Neural cell (in vitro differentiated cells): ENCODE measurements at regions not wholly inside any gene's neighbourhood (a gene's known extent, or its start where the extent isn't known, plus 50 kb on each side); places are given as distances from the start of the nearest gene placed in this dataset.

Source experiments
- H2AFZ ChIP-seq: fragments of 200-600, 300-800 bp; sonication (generic), shearing (Covaris generic); 2 replicates; pipeline ENCODE4 v1.6.0; 2014; ENCODE audit warnings: low read depth, mild to moderate bottlenecking, antibody characterized with exemption, low read length, moderate library complexity
- H3F3A ChIP-seq: fragments of 200-600 bp; shearing (Covaris generic); 2 replicates; pipeline ENCODE4 v1.6.1; 2016; ENCODE audit warnings: mild to moderate bottlenecking, moderate library complexity, mixed read lengths, antibody characterized with exemption, low read length; ENCODE audit not compliant: insufficient read depth, poor library complexity, severe bottlenecking
- H3K27ac ChIP-seq: fragments of 200-600, 300-800 bp; sonication (generic), shearing (Covaris generic); 2 replicates; pipeline ENCODE4 v1.5.1; 2014; ENCODE audit warnings: mild to moderate bottlenecking, low read length, moderate library complexity
- H3K27me3 ChIP-seq: fragments of 300-800, 200-600 bp; sonication (generic), shearing (Covaris generic); 2 replicates; pipeline ENCODE4 v1.6.0; 2014; ENCODE audit warnings: mild to moderate bottlenecking, low read depth, low read length, moderate library complexity; ENCODE audit not compliant: insufficient read depth
- H3K36me3 ChIP-seq: fragments of 300-800, 200-600 bp; sonication (generic), shearing (Covaris generic); 2 replicates; pipeline ENCODE4 v1.5.1; 2014; ENCODE audit warnings: mild to moderate bottlenecking, antibody characterized with exemption, low read length, moderate library complexity; ENCODE audit not compliant: insufficient read depth
- H3K4me2 ChIP-seq: fragments of 300-800, 200-600 bp; sonication (generic), shearing (Covaris generic); 2 replicates; pipeline ENCODE4 v1.6.0; 2014; ENCODE audit warnings: mild to moderate bottlenecking, low read length
- H3K4me3 ChIP-seq: fragments of 300-800, 200-600 bp; sonication (generic), shearing (Covaris generic); 2 replicates; pipeline ENCODE4 v1.5.1; 2014; ENCODE audit warnings: mild to moderate bottlenecking, low read length, moderate library complexity
- H3K79me2 ChIP-seq: fragments of 200-600 bp; shearing (Covaris generic); replicated peaks from 2 replicates; pipeline ENCODE4 v1.6.0; 2014; ENCODE audit warnings: mild to moderate bottlenecking, low read length, moderate library complexity; ENCODE audit not compliant: insufficient read depth
- H3K9ac ChIP-seq: fragments of 300-800, 200-600 bp; sonication (generic), shearing (Covaris generic); 2 replicates; pipeline ENCODE4 v1.6.1; 2016; ENCODE audit warnings: mild to moderate bottlenecking, low read length, mixed read lengths
- H3K9me2 ChIP-seq: fragments of 200-600 bp; shearing (Covaris generic); 2 replicates; pipeline ENCODE4 v1.6.1; 2016; ENCODE audit warnings: mild to moderate bottlenecking, low read length, mixed read lengths; ENCODE audit not compliant: insufficient read depth
- H3K9me3 ChIP-seq: fragments of 200-600, 300-800 bp; sonication (generic), shearing (Covaris generic); 2 replicates; pipeline ENCODE4 v1.6.1; 2016; ENCODE audit warnings: mild to moderate bottlenecking, mixed run types, low read length, moderate library complexity, mixed read lengths
- H4K20me1 ChIP-seq: fragments of 200-600 bp; shearing (Covaris generic); 2 replicates; pipeline ENCODE4 v1.6.1; 2016; ENCODE audit warnings: mild to moderate bottlenecking, mixed run types; ENCODE audit not compliant: insufficient read depth
- EP300 ChIP-seq: fragments of 450-650 bp; conservative IDR thresholded peaks from 2 replicates; pipeline ENCODE4 v1.6.1; 2014; ENCODE audit warnings: antibody characterized with exemption, mild to moderate bottlenecking, moderate library complexity; ENCODE audit not compliant: poor library complexity, severe bottlenecking
- EZH2 ChIP-seq: fragments of 200-600, 300-800 bp; shearing (Covaris generic), sonication (generic); IDR thresholded peaks from 2 replicates; pipeline ENCODE4 v1.6.1; 2014; ENCODE audit warnings: antibody characterized with exemption, low read length, borderline replicate concordance, mild to moderate bottlenecking; ENCODE audit not compliant: insufficient read depth, poor library complexity, severe bottlenecking
- MXI1 ChIP-seq: fragments of 450-650 bp; conservative IDR thresholded peaks from 2 replicates; pipeline ENCODE4 v1.6.1; 2014; ENCODE audit warnings: antibody characterized with exemption, mild to moderate bottlenecking; ENCODE audit not compliant: poor library complexity, severe bottlenecking
- POLR2AphosphoS5 ChIP-seq: IDR thresholded peaks from 2 replicates; pipeline ENCODE4 v1.6.1; 2012
- RAD21 ChIP-seq: fragments of 450-650 bp; conservative IDR thresholded peaks from 2 replicates; pipeline ENCODE4 v1.6.1; 2014; ENCODE audit warnings: antibody characterized with exemption, mild to moderate bottlenecking, moderate library complexity
- SMC3 ChIP-seq: fragments of 450-650 bp; conservative IDR thresholded peaks from 2 replicates; pipeline ENCODE4 v1.6.1; 2014; ENCODE audit warnings: antibody characterized with exemption, mild to moderate bottlenecking, moderate library complexity; ENCODE audit not compliant: poor library complexity
- TAF1 ChIP-seq: IDR thresholded peaks from 2 replicates; pipeline ENCODE4 v1.6.1; 2012; ENCODE audit warnings: low read depth
- TF ChIP-seq, protein P1 (sequence below): IDR thresholded peaks from 2 replicates; pipeline ENCODE4 v1.6.1; 2012; ENCODE audit warnings: borderline replicate concordance
- TF ChIP-seq, protein P2 (sequence below): fragments of 450-650 bp; IDR thresholded peaks from 2 replicates; pipeline ENCODE4 v1.5.1; 2014; ENCODE audit warnings: antibody characterized with exemption, mild to moderate bottlenecking, moderate library complexity; ENCODE audit not compliant: poor library complexity, severe bottlenecking

DNA sequence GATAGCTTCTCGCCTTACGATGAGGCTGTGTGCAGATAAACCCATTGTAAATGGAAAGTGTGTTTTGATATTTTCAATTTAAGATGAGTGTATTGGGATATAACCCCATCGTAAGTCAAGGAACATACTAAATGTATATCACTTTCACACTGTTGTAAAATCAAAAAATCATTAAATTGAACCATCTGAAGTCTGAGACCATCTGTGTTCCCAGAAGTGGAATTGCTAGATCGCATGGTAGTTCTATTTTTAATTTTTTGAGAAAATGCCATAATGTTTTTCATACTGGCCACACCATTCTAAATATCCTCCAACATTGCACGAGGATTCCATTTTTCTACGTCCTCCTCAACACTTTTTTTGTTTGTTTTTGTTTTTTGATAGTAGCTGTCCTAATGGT lies 209.1 kb upstream of the MTPN start:
- TF ChIP-seq SMC3 (no peak), MXI1 (no peak), RAD21 (no peak), EZH2 (no peak), POLR2AphosphoS5 (no peak), EP300 (no peak), TAF1 (no peak)
- TF ChIP-seq, protein P1, sequence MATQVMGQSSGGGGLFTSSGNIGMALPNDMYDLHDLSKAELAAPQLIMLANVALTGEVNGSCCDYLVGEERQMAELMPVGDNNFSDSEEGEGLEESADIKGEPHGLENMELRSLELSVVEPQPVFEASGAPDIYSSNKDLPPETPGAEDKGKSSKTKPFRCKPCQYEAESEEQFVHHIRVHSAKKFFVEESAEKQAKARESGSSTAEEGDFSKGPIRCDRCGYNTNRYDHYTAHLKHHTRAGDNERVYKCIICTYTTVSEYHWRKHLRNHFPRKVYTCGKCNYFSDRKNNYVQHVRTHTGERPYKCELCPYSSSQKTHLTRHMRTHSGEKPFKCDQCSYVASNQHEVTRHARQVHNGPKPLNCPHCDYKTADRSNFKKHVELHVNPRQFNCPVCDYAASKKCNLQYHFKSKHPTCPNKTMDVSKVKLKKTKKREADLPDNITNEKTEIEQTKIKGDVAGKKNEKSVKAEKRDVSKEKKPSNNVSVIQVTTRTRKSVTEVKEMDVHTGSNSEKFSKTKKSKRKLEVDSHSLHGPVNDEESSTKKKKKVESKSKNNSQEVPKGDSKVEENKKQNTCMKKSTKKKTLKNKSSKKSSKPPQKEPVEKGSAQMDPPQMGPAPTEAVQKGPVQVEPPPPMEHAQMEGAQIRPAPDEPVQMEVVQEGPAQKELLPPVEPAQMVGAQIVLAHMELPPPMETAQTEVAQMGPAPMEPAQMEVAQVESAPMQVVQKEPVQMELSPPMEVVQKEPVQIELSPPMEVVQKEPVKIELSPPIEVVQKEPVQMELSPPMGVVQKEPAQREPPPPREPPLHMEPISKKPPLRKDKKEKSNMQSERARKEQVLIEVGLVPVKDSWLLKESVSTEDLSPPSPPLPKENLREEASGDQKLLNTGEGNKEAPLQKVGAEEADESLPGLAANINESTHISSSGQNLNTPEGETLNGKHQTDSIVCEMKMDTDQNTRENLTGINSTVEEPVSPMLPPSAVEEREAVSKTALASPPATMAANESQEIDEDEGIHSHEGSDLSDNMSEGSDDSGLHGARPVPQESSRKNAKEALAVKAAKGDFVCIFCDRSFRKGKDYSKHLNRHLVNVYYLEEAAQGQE = no peak
- TF ChIP-seq, protein P2, sequence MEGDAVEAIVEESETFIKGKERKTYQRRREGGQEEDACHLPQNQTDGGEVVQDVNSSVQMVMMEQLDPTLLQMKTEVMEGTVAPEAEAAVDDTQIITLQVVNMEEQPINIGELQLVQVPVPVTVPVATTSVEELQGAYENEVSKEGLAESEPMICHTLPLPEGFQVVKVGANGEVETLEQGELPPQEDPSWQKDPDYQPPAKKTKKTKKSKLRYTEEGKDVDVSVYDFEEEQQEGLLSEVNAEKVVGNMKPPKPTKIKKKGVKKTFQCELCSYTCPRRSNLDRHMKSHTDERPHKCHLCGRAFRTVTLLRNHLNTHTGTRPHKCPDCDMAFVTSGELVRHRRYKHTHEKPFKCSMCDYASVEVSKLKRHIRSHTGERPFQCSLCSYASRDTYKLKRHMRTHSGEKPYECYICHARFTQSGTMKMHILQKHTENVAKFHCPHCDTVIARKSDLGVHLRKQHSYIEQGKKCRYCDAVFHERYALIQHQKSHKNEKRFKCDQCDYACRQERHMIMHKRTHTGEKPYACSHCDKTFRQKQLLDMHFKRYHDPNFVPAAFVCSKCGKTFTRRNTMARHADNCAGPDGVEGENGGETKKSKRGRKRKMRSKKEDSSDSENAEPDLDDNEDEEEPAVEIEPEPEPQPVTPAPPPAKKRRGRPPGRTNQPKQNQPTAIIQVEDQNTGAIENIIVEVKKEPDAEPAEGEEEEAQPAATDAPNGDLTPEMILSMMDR = no peak
- Histone ChIP-seq H3K4me3 (no peak overlapping the region), H3K9ac (no peak overlapping the region), H4K20me1 (no peaks in the 10 kb centered on the region), H3K27ac (no peak overlapping the region), H3K27me3 (no peaks in the 10 kb centered on the region), H3F3A (no peaks in the 10 kb centered on the region), H3K4me2 (no peak overlapping the region), H3K79me2 (no peaks in the 10 kb centered on the region), H3K36me3 (no peaks in the 10 kb centered on the region), H3K9me3 (no peaks in the 10 kb centered on the region), H2AFZ (no peak overlapping the region), H3K9me2 (no peaks in the 10 kb centered on the region)

DNA sequence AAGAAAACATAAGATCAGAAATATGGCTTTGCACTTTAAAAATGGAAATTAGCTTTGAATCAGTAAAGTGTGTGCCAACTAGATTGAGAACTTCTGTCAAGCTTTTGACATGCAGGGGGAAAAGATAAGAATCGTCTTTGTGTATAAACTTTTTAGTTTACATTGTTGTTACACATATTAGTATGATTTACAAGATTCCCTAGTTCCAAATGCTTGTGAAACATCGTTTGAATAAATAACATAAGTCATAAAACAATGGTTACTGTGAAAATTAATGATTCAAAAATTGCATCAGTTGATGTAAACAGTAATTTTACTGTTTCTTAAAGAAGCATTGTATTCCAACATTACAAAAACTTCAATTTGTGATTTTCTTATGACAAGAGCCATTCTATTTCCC lies 207.6 kb upstream of the MTPN start:
- Histone ChIP-seq H3K36me3 (no peaks in the 10 kb centered on the region), H3F3A (no peaks in the 10 kb centered on the region), H3K4me3 (no peak overlapping the region), H4K20me1 (no peaks in the 10 kb centered on the region), H3K27me3 (no peaks in the 10 kb centered on the region), H3K79me2 (no peaks in the 10 kb centered on the region), H3K9me2 (no peaks in the 10 kb centered on the region), H3K27ac (no peak overlapping the region), H3K4me2 (no peak overlapping the region), H3K9ac (no peak overlapping the region), H2AFZ (no peak overlapping the region), H3K9me3 (no peaks in the 10 kb centered on the region)
- no peak for TF ChIP-seq POLR2AphosphoS5
- TF ChIP-seq TAF1 = no peak
- TF ChIP-seq, protein P2 = no peak
- TF ChIP-seq EP300 = no peak
- TF ChIP-seq SMC3 = no peak
- no peak for TF ChIP-seq EZH2
- TF ChIP-seq RAD21 = no peak
- TF ChIP-seq, protein P1 = no peak
- TF ChIP-seq MXI1 = no peak
